SK-N-SH treated with all-trans-retinoic acid at 6 μM for 48 hours (cell line): ENCODE measurements at regions not wholly inside any gene's neighbourhood (a gene's known extent, or its start where the extent isn't known, plus 50 kb on each side); places are given as distances from the start of the nearest gene placed in this dataset.

Experiments
- ATAC-seq: fragments of 200-7000 bp; cut with Tn5 transposase; 3 replicates; pipeline ENCODE4 v1.9.1; 2020; ENCODE audit warnings: mild to moderate bottlenecking, moderate library complexity
- ARNTL ChIP-seq: fragments of 450-650 bp; formaldehyde crosslinking; IDR thresholded peaks from 2 replicates; pipeline ENCODE4 v1.5.0; 2020; ENCODE audit warnings: low read depth, mild to moderate bottlenecking, moderate library complexity, borderline replicate concordance
- BACH2 ChIP-seq: fragments of 250-450 bp; sonication (Bioruptor Pico); IDR thresholded peaks from 2 replicates; pipeline ENCODE4 v1.9.0; 2021; ENCODE audit warnings: mild to moderate bottlenecking, borderline replicate concordance
- CREB5 ChIP-seq: fragments of 250-450 bp; sonication (Bioruptor Pico); IDR thresholded peaks from 2 replicates; pipeline ENCODE4 v1.5.1; 2020; ENCODE audit warnings: low read depth, mild to moderate bottlenecking, moderate library complexity
- CSDC2 ChIP-seq: fragments of 250-450 bp; sonication (Bioruptor Pico); IDR thresholded peaks from 2 replicates; pipeline ENCODE4 v1.5.0; 2020; ENCODE audit warnings: mild to moderate bottlenecking, moderate library complexity
- CSRNP3 ChIP-seq: fragments of 250-450 bp; sonication (Bioruptor Pico); IDR thresholded peaks from 2 replicates; pipeline ENCODE4 v1.5.1; 2021; ENCODE audit warnings: mild to moderate bottlenecking, moderate library complexity
- ESRRG ChIP-seq: fragments of 250-450 bp; sonication (Bioruptor Pico); IDR thresholded peaks from 2 replicates; pipeline ENCODE4 v1.6.1; 2021; ENCODE audit warnings: mild to moderate bottlenecking
- GLIS3 ChIP-seq: fragments of 250-450 bp; sonication (Bioruptor Pico); IDR thresholded peaks from 2 replicates; pipeline ENCODE4 v1.5.0; 2020; ENCODE audit warnings: mild to moderate bottlenecking, moderate library complexity
- ISL1 ChIP-seq: fragments of 250-450 bp; sonication (Bioruptor Pico); IDR thresholded peaks from 2 replicates; pipeline ENCODE4 v2.1.2; 2022; ENCODE audit warnings: mild to moderate bottlenecking, moderate library complexity
- OSR1 ChIP-seq: fragments of 250-450 bp; sonication (Bioruptor Pico); IDR thresholded peaks from 2 replicates; pipeline ENCODE4 v1.8.0; 2022; ENCODE audit warnings: moderate library complexity, mild to moderate bottlenecking, inconsistent platforms
- PATZ1 ChIP-seq: fragments of 250-450 bp; sonication (Bioruptor Pico); IDR thresholded peaks from 2 replicates; pipeline ENCODE4 v1.8.0; 2020; ENCODE audit warnings: mild to moderate bottlenecking, moderate library complexity, borderline replicate concordance
- POU6F1 ChIP-seq: fragments of 250-450 bp; sonication (Bioruptor Pico); IDR thresholded peaks from 2 replicates; pipeline ENCODE4 v1.8.0; 2021; ENCODE audit warnings: low read depth, mild to moderate bottlenecking, moderate library complexity, borderline replicate concordance
- PPARA ChIP-seq: fragments of 250-450 bp; sonication (Bioruptor Pico); IDR thresholded peaks from 2 replicates; pipeline ENCODE4 v1.5.0; 2020; ENCODE audit warnings: mild to moderate bottlenecking, borderline replicate concordance
- RARB ChIP-seq: fragments of 250-450 bp; sonication (Bioruptor Pico); IDR thresholded peaks from 2 replicates; pipeline ENCODE4 v1.8.0; 2021; ENCODE audit warnings: mild to moderate bottlenecking, moderate library complexity
- SNAI2 ChIP-seq: fragments of 250-450 bp; sonication (Bioruptor Pico); IDR thresholded peaks from 2 replicates; pipeline ENCODE4 v1.5.0; 2020; ENCODE audit warnings: mild to moderate bottlenecking, moderate library complexity
- TCF4 ChIP-seq: fragments of 250-450 bp; sonication (Bioruptor Pico); IDR thresholded peaks from 2 replicates; pipeline ENCODE4 v1.8.0; 2021; ENCODE audit warnings: mild to moderate bottlenecking, moderate library complexity, borderline replicate concordance
- TOX ChIP-seq: fragments of 250-450 bp; sonication (Bioruptor Pico); IDR thresholded peaks from 2 replicates; pipeline ENCODE4 v1.8.0; 2021; ENCODE audit warnings: mild to moderate bottlenecking, moderate library complexity, borderline replicate concordance
- TSHZ2 ChIP-seq: fragments of 250-450 bp; sonication (Bioruptor Pico); IDR thresholded peaks from 2 replicates; pipeline ENCODE4 v1.5.0; 2020; ENCODE audit warnings: mild to moderate bottlenecking, moderate library complexity
- ZC3H10 ChIP-seq: fragments of 250-450 bp; sonication (Bioruptor Pico); IDR thresholded peaks from 2 replicates; pipeline ENCODE4 v1.5.1; 2021; ENCODE audit warnings: mild to moderate bottlenecking, moderate library complexity
- ZFP3 ChIP-seq: fragments of 250-450 bp; sonication (Bioruptor Pico); IDR thresholded peaks from 2 replicates; pipeline ENCODE4 v1.5.0; 2020; ENCODE audit warnings: mild to moderate bottlenecking, moderate library complexity
- ZNF565 ChIP-seq: fragments of 450-650 bp; formaldehyde crosslinking; conservative IDR thresholded peaks from 2 replicates; pipeline ENCODE4 v1.5.0; 2020; ENCODE audit warnings: low read depth, mild to moderate bottlenecking, moderate library complexity
- ZNF8 ChIP-seq: fragments of 450-650 bp; formaldehyde crosslinking; IDR thresholded peaks from 2 replicates; pipeline ENCODE4 v1.5.0; 2020; ENCODE audit warnings: mild to moderate bottlenecking, moderate library complexity

- TF ChIP-seq CSRNP3 (CRISPR knock-in tag) = no peak
- no peak for TF ChIP-seq TCF4
- TF ChIP-seq ISL1 (CRISPR knock-in tag) = no peak
- no peak for TF ChIP-seq POU6F1 (CRISPR knock-in tag)
- TF ChIP-seq RARB (CRISPR knock-in tag) = no peak
- TF ChIP-seq ZFP3 (CRISPR knock-in tag) = no peak
- no peak for ATAC-seq
These were observed 107.2 kb upstream of the GGTLC1 start for GRCh38 chr20:24095756-24096155.

- no peak for TF ChIP-seq ZNF565
- TF ChIP-seq PPARA (CRISPR knock-in tag) = no peak
- no peak for TF ChIP-seq CREB5 (CRISPR knock-in tag)
- no peak for TF ChIP-seq OSR1 (CRISPR knock-in tag)
- TF ChIP-seq ARNTL (CRISPR knock-in tag) = no peak
- no peak for TF ChIP-seq ZFP3 (CRISPR knock-in tag)
- TF ChIP-seq TSHZ2 = no peak
- TF ChIP-seq ESRRG = no peak
- no peak for TF ChIP-seq ISL1 (CRISPR knock-in tag)
- TF ChIP-seq TOX (CRISPR knock-in tag) = no peak
- TF ChIP-seq ZNF8 = no peak
- TF ChIP-seq PATZ1 (CRISPR knock-in tag) = no peak
- TF ChIP-seq TCF4 = no peak
- TF ChIP-seq POU6F1 (CRISPR knock-in tag) = no peak
- TF ChIP-seq SNAI2 (CRISPR knock-in tag) = no peak
- TF ChIP-seq GLIS3 (CRISPR knock-in tag) = no peak
- TF ChIP-seq ZC3H10 = no peak
- TF ChIP-seq CSDC2 (CRISPR knock-in tag) = no peak
- TF ChIP-seq BACH2 = no peak
- ATAC-seq = no peak
These were observed 106.7 kb upstream of the GGTLC1 start for GRCh38 chr20:24095303-24095702.

- no peak for ATAC-seq
- TF ChIP-seq CREB5 (CRISPR knock-in tag) (no peak), ISL1 (CRISPR knock-in tag) (no peak)
These were observed 101.0 kb upstream of the GGTLC1 start for GRCh38 chr20:24089576-24089975.
